HEK293 (cell line): ENCODE measurements at regions not wholly inside any gene's neighbourhood (a gene's known extent, or its start where the extent isn't known, plus 50 kb on each side); places are given as distances from the start of the nearest gene placed in this dataset.

Source experiments
- CTCF ChIA-PET: fragments of 350-600 bp; formaldehyde crosslinking; extraction: SDS; loops from one replicate; lab custom pipeline; 2021; ENCODE audit warnings: antibody characterized with exemption; lab: Yijun Ruan, JAX
- POLR2A ChIA-PET: fragments of 300-600 bp; formaldehyde crosslinking; extraction: SDS; loops from one replicate; lab custom pipeline; 2020; ENCODE audit warnings: antibody characterized with exemption, inconsistent platforms; lab: Yijun Ruan, JAX
- H3K27ac ChIP-seq: fragments of 200-500 bp; sonication (Bioruptor generic); 2 replicates; pipeline ENCODE4 v1.5.1; 2014; ENCODE audit warnings: low read depth, low read length, control low read depth, inconsistent platforms; ENCODE audit errors: extremely low read depth
- H3K36me3 ChIP-seq, 2 experiments: fragments of 200-500 bp in 1 of 2; sonication (Bioruptor generic) in 1 of 2; 1 replicate in 1 of 2; 2 replicates in 1 of 2; pipeline ENCODE4 v1.5.1; 2014 to 2017; ENCODE audit warnings: inconsistent platforms in 2 of 2, low read length in 2 of 2; ENCODE audit not compliant: control insufficient read depth in 2 of 2, insufficient read depth in 1 of 2
- H3K4me1 ChIP-seq: fragments of 200-500 bp; sonication (Bioruptor generic); 2 replicates; pipeline ENCODE4 v1.5.1; 2014; ENCODE audit warnings: mild to moderate bottlenecking, low read length, inconsistent platforms; ENCODE audit not compliant: control insufficient read depth, insufficient read depth
- H3K4me3 ChIP-seq: 2 replicates; pipeline ENCODE4 v1.5.1; 2011; ENCODE audit warnings: low read depth, mild to moderate bottlenecking, control low read depth, low read length, moderate library complexity
- H3K9me3 ChIP-seq: fragments of 200-500 bp; sonication (Bioruptor generic); 2 replicates; pipeline ENCODE4 v1.5.1; 2014; ENCODE audit warnings: low read depth, low read length, inconsistent platforms; ENCODE audit not compliant: control insufficient read depth, insufficient read depth
- GFI1B ChIP-seq: fragments of 450-650 bp; formaldehyde crosslinking; IDR thresholded peaks from 2 replicates; pipeline ENCODE4 v1.5.1; 2016; ENCODE audit warnings: missing biosample characterization, missing genetic modification characterization
- GLIS1 ChIP-seq: fragments of 450-650 bp; formaldehyde crosslinking; IDR thresholded peaks from 2 replicates; pipeline ENCODE4 v1.5.1; 2016; ENCODE audit warnings: missing biosample characterization, missing genetic modification characterization
- SP7 ChIP-seq: fragments of 450-650 bp; formaldehyde crosslinking; IDR thresholded peaks from 2 replicates; pipeline ENCODE4 v1.5.1; 2016; ENCODE audit warnings: missing biosample characterization, missing genetic modification characterization
- TCF7L2 ChIP-seq: IDR thresholded peaks from 2 replicates; pipeline ENCODE4 v1.6.1; 2011; ENCODE audit warnings: low read depth, mild to moderate bottlenecking, inconsistent platforms, low read length, moderate library complexity, borderline replicate concordance
- ZBTB1 ChIP-seq: fragments of 450-650 bp; formaldehyde crosslinking; IDR thresholded peaks from 2 replicates; pipeline ENCODE4 v1.5.1; 2016; ENCODE audit warnings: missing biosample characterization, missing genetic modification characterization
- ZBTB48 ChIP-seq: fragments of 450-650 bp; formaldehyde crosslinking; IDR thresholded peaks from 2 replicates; pipeline ENCODE4 v1.5.1; 2016; ENCODE audit warnings: missing biosample characterization, missing genetic modification characterization
- ZNF133 ChIP-seq: fragments of 450-650 bp; formaldehyde crosslinking; IDR thresholded peaks from 2 replicates; pipeline ENCODE4 v1.5.1; 2016; ENCODE audit warnings: missing biosample characterization, missing genetic modification characterization
- ZNF138 ChIP-seq: fragments of 450-650 bp; formaldehyde crosslinking; IDR thresholded peaks from 2 replicates; pipeline ENCODE4 v1.5.1; 2016; ENCODE audit warnings: missing biosample characterization, missing genetic modification characterization, borderline replicate concordance
- ZNF155 ChIP-seq: fragments of 450-650 bp; formaldehyde crosslinking; IDR thresholded peaks from 2 replicates; pipeline ENCODE4 v1.5.1; 2016; ENCODE audit warnings: missing biosample characterization, missing genetic modification characterization
- ZNF2 ChIP-seq: fragments of 450-650 bp; formaldehyde crosslinking; IDR thresholded peaks from 2 replicates; pipeline ENCODE4 v1.5.1; 2016; ENCODE audit warnings: missing biosample characterization, missing genetic modification characterization
- ZNF23 ChIP-seq: fragments of 450-650 bp; formaldehyde crosslinking; IDR thresholded peaks from 2 replicates; pipeline ENCODE4 v1.5.1; 2016; ENCODE audit warnings: missing biosample characterization, missing genetic modification characterization, borderline replicate concordance
- ZNF292 ChIP-seq: fragments of 450-650 bp; formaldehyde crosslinking; IDR thresholded peaks from 2 replicates; pipeline ENCODE4 v1.5.1; 2016; ENCODE audit warnings: low read depth, missing biosample characterization, missing genetic modification characterization, borderline replicate concordance
- ZNF324 ChIP-seq: fragments of 450-650 bp; formaldehyde crosslinking; IDR thresholded peaks from 2 replicates; pipeline ENCODE4 v1.5.1; 2016; ENCODE audit warnings: missing biosample characterization, missing genetic modification characterization
- ZNF37A ChIP-seq: fragments of 450-650 bp; IDR thresholded peaks from 2 replicates; pipeline ENCODE4 v1.5.1; 2018; ENCODE audit warnings: missing biosample characterization, missing genetic modification characterization
- ZNF404 ChIP-seq: fragments of 450-650 bp; formaldehyde crosslinking; IDR thresholded peaks from 2 replicates; pipeline ENCODE4 v1.5.1; 2017; ENCODE audit warnings: missing biosample characterization, missing genetic modification characterization
- ZNF473 ChIP-seq: fragments of 450-650 bp; formaldehyde crosslinking; IDR thresholded peaks from 2 replicates; pipeline ENCODE4 v1.5.1; 2017; ENCODE audit warnings: missing biosample characterization, missing genetic modification characterization
- ZNF501 ChIP-seq: fragments of 450-650 bp; formaldehyde crosslinking; IDR thresholded peaks from 2 replicates; pipeline ENCODE4 v1.5.1; 2016; ENCODE audit warnings: missing biosample characterization, missing genetic modification characterization
- ZNF514 ChIP-seq: fragments of 450-650 bp; formaldehyde crosslinking; IDR thresholded peaks from 2 replicates; pipeline ENCODE4 v1.5.1; 2016; ENCODE audit warnings: missing biosample characterization, missing genetic modification characterization
- ZNF544 ChIP-seq: fragments of 450-650 bp; formaldehyde crosslinking; IDR thresholded peaks from 2 replicates; pipeline ENCODE4 v1.5.0; 2017; ENCODE audit warnings: missing biosample characterization, missing genetic modification characterization
- ZNF560 ChIP-seq: fragments of 450-650 bp; formaldehyde crosslinking; IDR thresholded peaks from 2 replicates; pipeline ENCODE4 v1.5.1; 2017; ENCODE audit warnings: missing biosample characterization, missing genetic modification characterization, borderline replicate concordance
- ZNF561 ChIP-seq: fragments of 450-650 bp; IDR thresholded peaks from 2 replicates; pipeline ENCODE4 v1.5.1; 2018; ENCODE audit warnings: missing biosample characterization, missing genetic modification characterization, borderline replicate concordance
- ZNF600 ChIP-seq: fragments of 450-650 bp; formaldehyde crosslinking; IDR thresholded peaks from 2 replicates; pipeline ENCODE4 v1.5.1; 2016; ENCODE audit warnings: missing biosample characterization, missing genetic modification characterization
- ZNF76 ChIP-seq: fragments of 450-650 bp; formaldehyde crosslinking; IDR thresholded peaks from 2 replicates; pipeline ENCODE4; 2016; ENCODE audit warnings: low read depth, missing biosample characterization, missing genetic modification characterization, borderline replicate concordance
- ZNF776 ChIP-seq: fragments of 450-650 bp; formaldehyde crosslinking; IDR thresholded peaks from 2 replicates; pipeline ENCODE4 v1.5.0; 2017; ENCODE audit warnings: missing biosample characterization, missing genetic modification characterization, borderline replicate concordance
- ZNF777 ChIP-seq: fragments of 450-650 bp; formaldehyde crosslinking; IDR thresholded peaks from 2 replicates; pipeline ENCODE4 v1.5.1; 2017; ENCODE audit warnings: missing biosample characterization, missing genetic modification characterization, borderline replicate concordance
- ZNF830 ChIP-seq: fragments of 450-650 bp; IDR thresholded peaks from 2 replicates; pipeline ENCODE4 v1.5.0; 2018; ENCODE audit warnings: missing biosample characterization, missing genetic modification characterization, low read depth, mild to moderate bottlenecking, moderate library complexity
- ZNF837 ChIP-seq: fragments of 450-650 bp; formaldehyde crosslinking; IDR thresholded peaks from 2 replicates; pipeline ENCODE4 v1.5.1; 2016; ENCODE audit warnings: missing biosample characterization, missing genetic modification characterization
- TF ChIP-seq, protein P1 (sequence below): fragments of 450-650 bp; formaldehyde crosslinking; IDR thresholded peaks from 2 replicates; pipeline ENCODE4 v1.5.1; 2017; ENCODE audit warnings: missing biosample characterization, missing genetic modification characterization
- TF ChIP-seq, protein P2 (sequence below): fragments of 450-650 bp; IDR thresholded peaks from 2 replicates; pipeline ENCODE4 v1.5.1; 2018; ENCODE audit warnings: missing biosample characterization, mild to moderate bottlenecking, missing genetic modification characterization
- TF ChIP-seq, protein P3 (sequence below): fragments of 450-650 bp; formaldehyde crosslinking; IDR thresholded peaks from 2 replicates; pipeline ENCODE4 v1.5.1; 2017; ENCODE audit warnings: missing biosample characterization, mild to moderate bottlenecking, missing genetic modification characterization, moderate library complexity

DNA sequence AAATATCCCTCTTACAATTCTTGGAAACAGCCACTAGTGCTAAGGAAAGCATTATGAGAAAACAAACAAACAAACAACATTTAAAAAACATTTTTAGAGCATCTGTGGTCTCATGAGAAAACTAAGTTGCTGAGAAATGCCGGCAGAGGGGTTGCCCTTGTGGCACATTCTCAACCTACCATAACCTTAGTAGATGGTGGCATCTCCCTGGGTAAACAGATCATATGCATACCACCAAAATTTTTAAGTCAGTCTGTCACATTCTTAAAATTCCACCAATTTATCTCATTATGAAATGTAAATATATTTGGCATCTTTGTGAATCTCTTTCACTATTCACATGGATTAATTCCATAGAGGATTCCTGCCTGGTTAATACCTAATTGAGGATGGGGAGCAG is 575.7 kb upstream of the MARCKS start:
- no peak overlapping the region for H3K27ac ChIP-seq
- H3K9me3 ChIP-seq, result no peaks in the 10 kb centered on the region
- ChIA-PET CTCF (no interaction called here), POLR2A (no interaction called here)
- no peak overlapping the region for H3K4me3 ChIP-seq
- TF ChIP-seq ZNF2 (tag by site-specific recombination), result no peak
- no peak for TF ChIP-seq ZNF37A
- TF ChIP-seq GFI1B (tag by site-specific recombination), result no peak
- TF ChIP-seq ZNF473, result no peak
- no peak for TF ChIP-seq ZNF501 (tag by site-specific recombination)
- TF ChIP-seq ZNF830 (tag by site-specific recombination), result no peak
- TF ChIP-seq ZNF561, result no peak
- no peak for TF ChIP-seq ZNF23
- TF ChIP-seq ZNF514, result no peak
- no peaks in the 10 kb centered on the region for H3K36me3 ChIP-seq
- H3K4me1 ChIP-seq, result no peaks in the 10 kb centered on the region

DNA sequence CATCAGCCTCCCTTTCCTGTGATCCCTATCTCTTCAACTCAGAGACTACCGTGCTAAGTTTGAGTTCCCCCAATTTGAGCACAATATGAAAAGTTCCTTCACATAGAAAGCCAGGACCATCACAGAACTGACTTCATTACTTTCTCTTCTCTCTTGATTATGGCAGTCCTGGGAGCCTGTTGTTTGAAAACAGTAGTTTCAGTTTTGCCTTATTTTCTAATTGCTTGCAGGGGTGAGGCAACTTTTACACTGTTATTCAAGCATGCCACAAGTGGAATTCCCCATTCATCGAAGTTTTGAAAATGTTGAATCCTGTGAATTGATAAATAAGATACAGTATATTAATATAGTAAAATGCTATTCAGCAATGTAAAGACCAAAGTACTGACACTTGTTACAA is 569.7 kb upstream of the MARCKS start:
- ChIA-PET POLR2A (interaction anchor here (1.3 kb wide), 1 partner anchor 9 kb away, joined by 3 read pairs; no protein-coding TSS in a partner anchor), CTCF (no interaction called here)
- TF ChIP-seq ZNF560 (tag by site-specific recombination) (no peak), ZBTB1 (tag by site-specific recombination) (no peak), ZNF138 (tag by site-specific recombination) (no peak), ZNF600 (tag by site-specific recombination) (no peak), ZNF777 (tag by site-specific recombination) (no peak), GLIS1 (tag by site-specific recombination) (no peak), ZNF37A (no peak), ZNF292 (no peak)
- TF ChIP-seq, protein P1, sequence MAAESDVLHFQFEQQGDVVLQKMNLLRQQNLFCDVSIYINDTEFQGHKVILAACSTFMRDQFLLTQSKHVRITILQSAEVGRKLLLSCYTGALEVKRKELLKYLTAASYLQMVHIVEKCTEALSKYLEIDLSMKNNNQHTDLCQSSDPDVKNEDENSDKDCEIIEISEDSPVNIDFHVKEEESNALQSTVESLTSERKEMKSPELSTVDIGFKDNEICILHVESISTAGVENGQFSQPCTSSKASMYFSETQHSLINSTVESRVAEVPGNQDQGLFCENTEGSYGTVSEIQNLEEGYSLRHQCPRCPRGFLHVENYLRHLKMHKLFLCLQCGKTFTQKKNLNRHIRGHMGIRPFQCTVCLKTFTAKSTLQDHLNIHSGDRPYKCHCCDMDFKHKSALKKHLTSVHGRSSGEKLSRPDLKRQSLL (tag by site-specific recombination), result no peak
- Histone ChIP-seq H3K36me3 (no peaks in the 10 kb centered on the region), H3K4me1 (no peaks in the 10 kb centered on the region), H3K27ac (no peak overlapping the region), H3K4me3 (no peak overlapping the region), H3K9me3 (no peaks in the 10 kb centered on the region)

DNA sequence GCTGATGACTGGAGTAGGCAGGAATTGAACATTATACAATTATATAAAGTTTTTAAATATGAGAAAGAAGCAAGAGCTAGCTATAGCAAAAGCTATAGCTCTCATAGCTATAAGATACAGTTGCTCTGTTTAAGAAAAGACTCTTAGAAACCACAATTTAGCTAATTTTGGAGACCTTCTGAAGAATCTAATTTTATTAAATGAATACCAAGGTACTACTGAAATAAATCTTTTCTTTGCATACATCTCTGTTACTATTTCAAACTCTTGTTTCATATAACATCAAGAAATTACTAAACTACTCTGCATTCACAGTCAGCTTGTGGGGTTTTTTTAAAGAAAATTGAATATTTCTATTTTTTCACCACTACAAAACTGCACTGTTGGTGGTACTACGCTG is 568.7 kb upstream of the MARCKS start:
- CTCF ChIA-PET, result interaction anchor here (1.0 kb wide), 1 partner anchor 18 kb away, joined by 4 read pairs; no protein-coding TSS in a partner anchor
- H3K4me1 ChIP-seq, result no peaks in the 10 kb centered on the region
- H3K4me3 ChIP-seq, result no peak overlapping the region
- no peaks in the 10 kb centered on the region for H3K36me3 ChIP-seq
- H3K27ac ChIP-seq, result no peak overlapping the region
- POLR2A ChIA-PET, result interaction anchor here (1.3 kb wide), 1 partner anchor 10 kb away, joined by 3 read pairs; no protein-coding TSS in a partner anchor
- no peaks in the 10 kb centered on the region for H3K9me3 ChIP-seq
- TF ChIP-seq ZNF544 (tag by site-specific recombination) (no peak), ZNF776 (tag by site-specific recombination) (no peak), ZNF155 (tag by site-specific recombination) (no peak), ZNF324 (no peak), ZNF133 (tag by site-specific recombination) (no peak), SP7 (tag by site-specific recombination) (no peak), ZNF23 (no peak), TCF7L2 (no peak), ZNF404 (tag by site-specific recombination) (no peak), ZBTB48 (tag by site-specific recombination) (no peak), ZNF76 (tag by site-specific recombination) (no peak), ZNF837 (tag by site-specific recombination) (no peak)
- TF ChIP-seq, protein P1 (tag by site-specific recombination), result no peak
- TF ChIP-seq, protein P2, sequence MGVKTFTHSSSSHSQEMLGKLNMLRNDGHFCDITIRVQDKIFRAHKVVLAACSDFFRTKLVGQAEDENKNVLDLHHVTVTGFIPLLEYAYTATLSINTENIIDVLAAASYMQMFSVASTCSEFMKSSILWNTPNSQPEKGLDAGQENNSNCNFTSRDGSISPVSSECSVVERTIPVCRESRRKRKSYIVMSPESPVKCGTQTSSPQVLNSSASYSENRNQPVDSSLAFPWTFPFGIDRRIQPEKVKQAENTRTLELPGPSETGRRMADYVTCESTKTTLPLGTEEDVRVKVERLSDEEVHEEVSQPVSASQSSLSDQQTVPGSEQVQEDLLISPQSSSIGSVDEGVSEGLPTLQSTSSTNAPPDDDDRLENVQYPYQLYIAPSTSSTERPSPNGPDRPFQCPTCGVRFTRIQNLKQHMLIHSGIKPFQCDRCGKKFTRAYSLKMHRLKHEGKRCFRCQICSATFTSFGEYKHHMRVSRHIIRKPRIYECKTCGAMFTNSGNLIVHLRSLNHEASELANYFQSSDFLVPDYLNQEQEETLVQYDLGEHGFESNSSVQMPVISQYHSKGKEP, result no peak
- TF ChIP-seq, protein P3, sequence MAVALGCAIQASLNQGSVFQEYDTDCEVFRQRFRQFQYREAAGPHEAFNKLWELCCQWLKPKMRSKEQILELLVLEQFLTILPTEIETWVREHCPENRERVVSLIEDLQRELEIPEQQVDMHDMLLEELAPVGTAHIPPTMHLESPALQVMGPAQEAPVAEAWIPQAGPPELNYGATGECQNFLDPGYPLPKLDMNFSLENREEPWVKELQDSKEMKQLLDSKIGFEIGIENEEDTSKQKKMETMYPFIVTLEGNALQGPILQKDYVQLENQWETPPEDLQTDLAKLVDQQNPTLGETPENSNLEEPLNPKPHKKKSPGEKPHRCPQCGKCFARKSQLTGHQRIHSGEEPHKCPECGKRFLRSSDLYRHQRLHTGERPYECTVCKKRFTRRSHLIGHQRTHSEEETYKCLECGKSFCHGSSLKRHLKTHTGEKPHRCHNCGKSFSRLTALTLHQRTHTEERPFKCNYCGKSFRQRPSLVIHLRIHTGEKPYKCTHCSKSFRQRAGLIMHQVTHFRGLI, result no peak
